Sigmoid colon (tissue), 4 donors: ENCODE measurements at regions not wholly inside any gene's neighbourhood (a gene's known extent, or its start where the extent isn't known, plus 50 kb on each side); places are given as distances from the start of the nearest gene placed in this dataset.

Source experiments
- EP300 ChIP-seq, 4 donors: sonication (generic); formaldehyde crosslinking; IDR thresholded peaks; one replicate each; pipeline ENCODE4 v1.6.1; 2017; ENCODE audit warnings: antibody characterized with exemption in 4 of 4
- POLR2A ChIP-seq, 2 donors: fragments of 450-650 bp; IDR thresholded peaks; one replicate each; pipeline ENCODE4 v1.6.1; 2016; ENCODE audit warnings: antibody characterized with exemption in 2 of 2, mild to moderate bottlenecking in 2 of 2, moderate library complexity in 2 of 2
- POLR2AphosphoS5 ChIP-seq, 4 donors: sonication (generic); formaldehyde crosslinking; IDR thresholded peaks; one replicate each; pipeline ENCODE4 v1.6.1; 2017; ENCODE audit warnings: antibody characterized with exemption in 4 of 4
- TF ChIP-seq, protein P1 (sequence below), 4 experiments: fragments of 450-650 bp in 3 of 4; fragments of 200-600 bp in 1 of 4; IDR thresholded peaks; one replicate each; pipeline ENCODE4 v1.5.1; 2016 to 2019; ENCODE audit warnings: antibody characterized with exemption in 4 of 4, mild to moderate bottlenecking in 3 of 4, moderate library complexity in 2 of 4

DNA sequence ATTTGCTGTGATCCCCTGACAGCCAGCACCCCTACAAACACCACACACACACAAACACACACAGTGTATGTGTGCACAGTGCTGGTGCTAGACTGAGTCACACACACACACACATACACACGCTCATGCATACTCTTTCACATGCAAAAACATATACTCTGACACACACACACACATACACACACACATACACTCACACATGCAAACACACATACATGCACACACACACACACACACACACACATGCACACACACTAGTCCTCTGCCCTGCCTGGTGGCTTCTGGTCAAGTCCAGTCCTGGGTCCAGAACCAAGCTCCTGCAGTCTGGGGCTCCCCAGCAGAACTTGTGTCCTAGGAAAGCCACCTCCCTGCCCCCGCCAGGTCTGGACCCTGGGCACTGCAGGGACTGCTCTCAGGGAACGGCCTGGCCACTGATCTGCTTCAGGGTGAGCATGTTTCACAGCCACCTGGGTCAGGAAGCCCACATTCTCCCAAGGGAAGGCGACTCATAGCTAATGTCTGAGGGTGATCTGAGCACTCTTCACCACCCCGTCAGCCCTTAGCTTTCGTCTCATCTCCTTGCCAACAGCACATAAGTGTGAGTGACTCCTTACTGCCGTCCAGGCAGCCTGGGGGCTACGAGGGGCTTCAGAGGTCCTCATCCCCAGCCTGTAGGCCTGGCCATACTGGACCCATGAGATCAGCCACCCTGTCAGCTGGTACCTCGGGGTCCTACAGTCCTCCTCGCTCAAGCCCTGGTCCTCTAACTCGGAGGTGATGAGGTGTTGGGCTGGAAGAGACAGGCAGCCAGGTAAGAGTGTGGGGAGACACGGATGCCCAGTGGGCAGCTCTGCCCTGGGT is 88.1 kb downstream of the MCFD2 start:
- TF ChIP-seq, protein P1, sequence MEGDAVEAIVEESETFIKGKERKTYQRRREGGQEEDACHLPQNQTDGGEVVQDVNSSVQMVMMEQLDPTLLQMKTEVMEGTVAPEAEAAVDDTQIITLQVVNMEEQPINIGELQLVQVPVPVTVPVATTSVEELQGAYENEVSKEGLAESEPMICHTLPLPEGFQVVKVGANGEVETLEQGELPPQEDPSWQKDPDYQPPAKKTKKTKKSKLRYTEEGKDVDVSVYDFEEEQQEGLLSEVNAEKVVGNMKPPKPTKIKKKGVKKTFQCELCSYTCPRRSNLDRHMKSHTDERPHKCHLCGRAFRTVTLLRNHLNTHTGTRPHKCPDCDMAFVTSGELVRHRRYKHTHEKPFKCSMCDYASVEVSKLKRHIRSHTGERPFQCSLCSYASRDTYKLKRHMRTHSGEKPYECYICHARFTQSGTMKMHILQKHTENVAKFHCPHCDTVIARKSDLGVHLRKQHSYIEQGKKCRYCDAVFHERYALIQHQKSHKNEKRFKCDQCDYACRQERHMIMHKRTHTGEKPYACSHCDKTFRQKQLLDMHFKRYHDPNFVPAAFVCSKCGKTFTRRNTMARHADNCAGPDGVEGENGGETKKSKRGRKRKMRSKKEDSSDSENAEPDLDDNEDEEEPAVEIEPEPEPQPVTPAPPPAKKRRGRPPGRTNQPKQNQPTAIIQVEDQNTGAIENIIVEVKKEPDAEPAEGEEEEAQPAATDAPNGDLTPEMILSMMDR (IDR thresholded peaks at IDR 0.05) = no peak
- TF ChIP-seq POLR2A (IDR thresholded peaks at IDR 0.05) (no peak), EP300 (IDR thresholded peaks at IDR 0.05) (no peak), POLR2AphosphoS5 (IDR thresholded peaks at IDR 0.05) (no peak)
